ENCODE measurements at regions not wholly inside any gene's neighbourhood (a gene's known extent, or its start where the extent isn't known, plus 50 kb on each side); places are given as distances from the start of the nearest gene placed in this dataset.

- Histone ChIP-seq H3K27me3 (ENCODE audit: insufficient read depth, poor library complexity, severe bottlenecking) (no peaks in the 10 kb centered on the region), H3K4me3 (replicated peaks; ENCODE audit: insufficient read depth, low read length) (no peak overlapping the region), H3K27ac (replicated peaks) (no peak overlapping the region)
- TF ChIP-seq SPI1 (IDR thresholded peaks at IDR 0.05; ENCODE audit: borderline replicate concordance, low read depth): no peak
- TF ChIP-seq GABPA (IDR thresholded peaks at IDR 0.05; ENCODE audit: low read depth): no peak
- no peak for TF ChIP-seq CTCF (IDR thresholded peaks at IDR 0.05; ENCODE audit: insufficient read depth, low read length)
- no peak for TF ChIP-seq REST (IDR thresholded peaks at IDR 0.05; ENCODE audit: insufficient replicate concordance, low read depth)
- no peak for TF ChIP-seq POLR2AphosphoS5 (IDR thresholded peaks at IDR 0.05; ENCODE audit: low read depth)
- DNase-seq (ENCODE audit: low read depth in 1 of 2, low spot score in 1 of 2): no peak
Observed at GRCh38 chr7:93028610-93029009, 89.2 kb downstream of the SAMD9 start.

- DNase-seq (ENCODE audit: low read depth in 1 of 2, low spot score in 1 of 2): no peak
- Histone ChIP-seq H3K27me3 (ENCODE audit: insufficient read depth, poor library complexity, severe bottlenecking) (no peaks in the 10 kb centered on the region), H3K4me3 (replicated peaks; ENCODE audit: insufficient read depth, low read length) (no peak overlapping the region), H3K27ac (replicated peaks) (no peak overlapping the region)
- TF ChIP-seq GABPA (IDR thresholded peaks at IDR 0.05; ENCODE audit: low read depth): no peak
- TF ChIP-seq SPI1 (IDR thresholded peaks at IDR 0.05; ENCODE audit: borderline replicate concordance, low read depth): no peak
- TF ChIP-seq POLR2AphosphoS5 (IDR thresholded peaks at IDR 0.05; ENCODE audit: low read depth): no peak
- no peak for TF ChIP-seq CTCF (IDR thresholded peaks at IDR 0.05; ENCODE audit: insufficient read depth, low read length)
- no peak for TF ChIP-seq REST (IDR thresholded peaks at IDR 0.05; ENCODE audit: insufficient replicate concordance, low read depth)
Observed at GRCh38 chr7:93027044-93027443, 90.7 kb downstream of the SAMD9 start.

- TF ChIP-seq GABPA (IDR thresholded peaks at IDR 0.05; ENCODE audit: low read depth) (no peak), REST (IDR thresholded peaks at IDR 0.05; ENCODE audit: insufficient replicate concordance, low read depth) (no peak), SPI1 (IDR thresholded peaks at IDR 0.05; ENCODE audit: borderline replicate concordance, low read depth) (no peak), POLR2AphosphoS5 (IDR thresholded peaks at IDR 0.05; ENCODE audit: low read depth) (no peak), CTCF (IDR thresholded peaks at IDR 0.05; ENCODE audit: insufficient read depth, low read length) (no peak)
- no peak for DNase-seq (ENCODE audit: low read depth in 1 of 2, low spot score in 1 of 2)
- Histone ChIP-seq H3K4me3 (replicated peaks; ENCODE audit: insufficient read depth, low read length) (no peak overlapping the region), H3K27ac (replicated peaks) (no peak overlapping the region), H3K27me3 (ENCODE audit: insufficient read depth, poor library complexity, severe bottlenecking) (no peaks in the 10 kb centered on the region)
Observed at GRCh38 chr7:93026425-93026824, 91.4 kb downstream of the SAMD9 start.

Measured in HL-60 (cell line).